Duodenal mucosa (tissue), 2 donors: ENCODE measurements at regions not wholly inside any gene's neighbourhood (a gene's known extent, or its start where the extent isn't known, plus 50 kb on each side); places are given as distances from the start of the nearest gene placed in this dataset.

Source experiments
- H3K27ac ChIP-seq: one replicate; pipeline ENCODE4 v1.7.0; 2013; ENCODE audit warnings: low read depth, low read length
- H3K27me3 ChIP-seq, 2 donors: one replicate each; pipeline ENCODE4 v1.7.0; 2013; ENCODE audit warnings: low read length in 2 of 2, control low read depth in 1 of 2; ENCODE audit not compliant: insufficient read depth in 2 of 2, control insufficient read depth in 1 of 2
- H3K36me3 ChIP-seq, 2 donors: one replicate each; pipeline ENCODE4 v1.7.0; 2013; ENCODE audit warnings: low read length in 2 of 2, control low read depth in 1 of 2; ENCODE audit not compliant: insufficient read depth in 2 of 2, control insufficient read depth in 1 of 2
- H3K4me1 ChIP-seq, 2 donors: one replicate each; pipeline ENCODE4 v1.7.0; 2013; ENCODE audit warnings: low read length in 2 of 2, control low read depth in 1 of 2; ENCODE audit not compliant: insufficient read depth in 2 of 2, control insufficient read depth in 1 of 2
- H3K4me3 ChIP-seq, 2 donors: one replicate each; pipeline ENCODE4 v1.7.0; 2013; ENCODE audit warnings: low read length in 2 of 2, low read depth in 1 of 2
- H3K9ac ChIP-seq, 2 donors: one replicate each; pipeline ENCODE4 v1.7.0; 2013; ENCODE audit warnings: low read length in 2 of 2, low read depth in 1 of 2
- H3K9me3 ChIP-seq, 2 donors: one replicate each; pipeline ENCODE4 v1.7.0; 2013; ENCODE audit warnings: low read length in 2 of 2, control low read depth in 1 of 2; ENCODE audit not compliant: control insufficient read depth in 1 of 2

- Histone ChIP-seq H3K27me3 (peaks cover 2 to 9% of the 10 kb centered on the region in 2 donors), H3K36me3 (no peaks in the 10 kb centered on the region), H3K9ac (no peak overlapping the region), H3K27ac (no peak overlapping the region), H3K9me3 (no peaks in the 10 kb centered on the region), H3K4me1 (peaks cover 5 to 8% of the 10 kb centered on the region in 2 donors), H3K4me3 (no peak overlapping the region)
These were observed 176.8 kb upstream of the GLI2 start for GRCh38 chr2:120558847-120559246.

GRCh38 chr2:120559401-120559800 lies 176.3 kb upstream of the GLI2 start:
- H3K9ac ChIP-seq, result no peak overlapping the region
- H3K9me3 ChIP-seq, result no peaks in the 10 kb centered on the region
- peaks cover 2 to 9% of the 10 kb centered on the region in 2 donors for H3K27me3 ChIP-seq
- peaks cover 10 to 14% of the 10 kb centered on the region in 2 donors for H3K4me1 ChIP-seq
- H3K4me3 ChIP-seq, result no peak overlapping the region
- H3K27ac ChIP-seq, result no peak overlapping the region
- no peaks in the 10 kb centered on the region for H3K36me3 ChIP-seq

DNA sequence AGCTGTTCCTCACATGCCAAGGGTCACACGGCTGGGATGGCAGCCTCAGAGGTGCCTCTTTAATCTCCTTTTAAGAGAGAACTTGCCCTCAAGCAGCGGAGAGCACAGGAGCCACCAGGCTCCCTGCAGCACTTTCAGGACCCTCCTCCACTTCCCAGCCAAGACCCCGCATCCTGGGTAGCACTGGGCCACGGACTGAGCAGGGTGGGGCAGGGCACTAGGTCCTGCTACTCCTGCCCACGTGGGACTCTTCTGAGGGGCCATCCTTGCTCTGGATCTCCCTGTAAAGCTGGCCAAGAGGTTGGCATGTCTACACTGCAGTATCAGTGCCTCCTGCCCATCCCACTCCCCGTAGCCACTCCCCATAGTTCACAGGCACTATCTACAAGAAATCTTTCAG lies 175.3 kb upstream of the GLI2 start:
- Histone ChIP-seq H3K36me3 (no peaks in the 10 kb centered on the region), H3K9ac (no peak overlapping the region), H3K27me3 (peaks cover 0 to 10% of the 10 kb centered on the region in 2 donors), H3K27ac (no peak overlapping the region), H3K9me3 (no peaks in the 10 kb centered on the region), H3K4me3 (no peak overlapping the region), H3K4me1 (peaks cover 15 to 21% of the 10 kb centered on the region in 2 donors)

- no peaks in the 10 kb centered on the region for H3K36me3 ChIP-seq
- no peak overlapping the region for H3K4me3 ChIP-seq
- peaks cover 0 to 17% of the 10 kb centered on the region in 2 donors for H3K27me3 ChIP-seq
These were observed 174.2 kb upstream of the GLI2 start for GRCh38 chr2:120561379-120562035.

DNA sequence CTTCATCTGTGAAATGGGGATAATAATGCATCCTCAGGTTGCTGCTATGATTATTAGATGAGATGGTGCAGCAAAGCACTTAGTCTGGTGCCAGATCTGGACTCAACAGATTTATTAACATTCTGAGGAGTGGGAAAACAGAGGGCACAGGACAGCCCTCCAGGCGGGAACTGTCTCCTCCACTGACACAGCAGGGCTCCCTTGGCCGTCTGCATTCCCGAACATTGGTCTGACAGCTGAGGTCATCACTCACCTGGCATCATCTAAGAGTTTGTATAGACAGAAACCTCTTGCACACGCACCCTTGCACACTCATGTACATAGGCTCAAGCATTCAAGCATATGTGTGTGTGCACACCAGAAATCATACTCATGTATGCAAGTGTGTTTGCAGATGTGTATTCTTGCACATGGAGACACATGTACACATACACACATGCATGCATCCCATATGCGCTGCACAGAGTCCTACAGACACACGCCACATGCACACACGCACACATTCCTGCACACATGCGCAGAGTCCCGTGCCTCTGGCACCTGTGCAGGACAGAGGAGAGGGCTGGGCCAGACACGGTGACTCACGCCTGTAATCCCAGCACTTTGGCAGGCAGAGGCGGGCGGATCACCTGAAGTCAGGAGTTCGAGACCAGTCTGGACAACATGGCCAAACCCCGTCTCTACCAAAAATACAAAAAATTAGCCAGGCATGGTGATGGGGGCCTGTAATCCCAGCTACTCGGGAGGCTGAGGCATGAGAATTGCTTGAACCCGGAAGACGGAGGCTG lies 173.3 kb upstream of the GLI2 start:
- H3K27ac ChIP-seq, result no peak overlapping the region
- H3K36me3 ChIP-seq, result no peaks in the 10 kb centered on the region
- H3K9me3 ChIP-seq, result no peaks in the 10 kb centered on the region
- H3K27me3 ChIP-seq, result peaks cover 9 to 24% of the 10 kb centered on the region in 2 donors
- no peak overlapping the region for H3K9ac ChIP-seq
- peaks cover 15 to 28% of the 10 kb centered on the region in 2 donors for H3K4me1 ChIP-seq
- no peak overlapping the region for H3K4me3 ChIP-seq

More at GRCh38 chr2:120561379-120562035, 174.2 kb upstream of the GLI2 start:
- no peak overlapping the region for H3K27ac ChIP-seq
- H3K4me1 ChIP-seq, result peaks cover 15 to 28% of the 10 kb centered on the region in 2 donors
- H3K9ac ChIP-seq, result no peak overlapping the region
- no peaks in the 10 kb centered on the region for H3K9me3 ChIP-seq

GRCh38 chr2:120563616-120564015 lies 172.1 kb upstream of the GLI2 start:
- Histone ChIP-seq H3K9me3 (no peaks in the 10 kb centered on the region), H3K4me3 (no peak overlapping the region), H3K27me3 (peaks cover 10 to 24% of the 10 kb centered on the region in 2 donors), H3K27ac (no peak overlapping the region), H3K4me1 (peaks cover 15 to 28% of the 10 kb centered on the region in 2 donors), H3K9ac (no peak overlapping the region), H3K36me3 (no peaks in the 10 kb centered on the region)

DNA sequence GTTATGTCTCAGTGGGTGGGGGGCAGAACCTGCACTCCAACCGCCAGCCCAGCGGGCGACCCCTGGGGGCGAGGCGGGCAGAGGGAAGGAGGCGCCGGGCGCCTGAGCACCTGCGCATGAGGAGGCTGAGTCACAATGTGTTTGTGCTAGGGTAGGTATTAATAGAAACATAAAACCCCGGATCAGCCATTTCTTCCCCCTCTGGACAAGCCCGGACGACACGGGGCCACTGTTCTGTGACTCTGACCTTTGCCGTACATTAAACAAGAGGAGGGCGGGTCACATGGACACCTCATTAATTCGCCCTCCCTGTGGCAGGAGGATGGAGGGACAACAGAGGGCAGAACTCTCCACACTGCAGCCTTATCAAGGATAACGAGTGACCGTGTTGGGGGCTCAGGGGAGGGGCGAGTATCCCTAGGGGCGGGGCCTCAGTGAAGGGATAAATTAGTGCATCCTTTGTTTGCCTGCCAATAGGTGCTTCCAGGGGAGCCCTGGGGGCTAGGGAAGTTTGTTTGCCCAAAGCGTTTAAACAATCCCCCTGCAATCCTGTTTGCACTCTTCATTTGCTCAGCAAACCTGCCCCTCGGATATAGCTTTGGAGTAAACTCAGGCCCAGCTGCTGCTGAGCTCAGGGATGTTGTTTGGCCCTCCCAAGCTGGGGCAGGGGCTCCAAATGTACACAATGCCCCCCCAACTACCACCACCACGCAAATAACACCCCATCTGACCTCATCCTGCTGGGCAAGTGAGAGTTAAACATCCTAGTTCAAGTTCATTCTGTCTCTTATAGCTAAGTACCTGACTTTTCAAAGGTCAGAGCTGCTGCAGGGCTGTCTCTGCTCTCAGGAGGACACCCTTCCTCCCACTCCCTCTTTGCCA lies 171.2 kb upstream of the GLI2 start:
- Histone ChIP-seq H3K27ac (no peak overlapping the region), H3K9ac (no peak overlapping the region), H3K27me3 (peaks cover 10 to 24% of the 10 kb centered on the region in 2 donors), H3K4me3 (no peak overlapping the region), H3K36me3 (no peaks in the 10 kb centered on the region), H3K9me3 (no peaks in the 10 kb centered on the region), H3K4me1 (peaks cover 15 to 28% of the 10 kb centered on the region in 2 donors)

GRCh38 chr2:120565095-120565460 lies 170.6 kb upstream of the GLI2 start:
- Histone ChIP-seq H3K9me3 (no peaks in the 10 kb centered on the region), H3K27ac (no peak overlapping the region), H3K36me3 (no peaks in the 10 kb centered on the region), H3K9ac (no peak overlapping the region), H3K4me1 (peaks cover 15 to 28% of the 10 kb centered on the region in 2 donors), H3K27me3 (peaks cover 10 to 24% of the 10 kb centered on the region in 2 donors), H3K4me3 (no peak overlapping the region)

- no peak overlapping the region for H3K4me3 ChIP-seq
- no peak overlapping the region for H3K27ac ChIP-seq
- H3K9ac ChIP-seq, result no peak overlapping the region
- H3K36me3 ChIP-seq, result no peaks in the 10 kb centered on the region
- no peaks in the 10 kb centered on the region for H3K9me3 ChIP-seq
- H3K4me1 ChIP-seq, result peaks cover 16 to 28% of the 10 kb centered on the region in 2 donors
- H3K27me3 ChIP-seq, result peaks cover 10 to 24% of the 10 kb centered on the region in 2 donors
These were observed 169.7 kb upstream of the GLI2 start for GRCh38 chr2:120565929-120566328.
